ENCODE measurements at regions not wholly inside any gene's neighbourhood (a gene's known extent, or its start where the extent isn't known, plus 50 kb on each side); places are given as distances from the start of the nearest gene placed in this dataset.

DNA sequence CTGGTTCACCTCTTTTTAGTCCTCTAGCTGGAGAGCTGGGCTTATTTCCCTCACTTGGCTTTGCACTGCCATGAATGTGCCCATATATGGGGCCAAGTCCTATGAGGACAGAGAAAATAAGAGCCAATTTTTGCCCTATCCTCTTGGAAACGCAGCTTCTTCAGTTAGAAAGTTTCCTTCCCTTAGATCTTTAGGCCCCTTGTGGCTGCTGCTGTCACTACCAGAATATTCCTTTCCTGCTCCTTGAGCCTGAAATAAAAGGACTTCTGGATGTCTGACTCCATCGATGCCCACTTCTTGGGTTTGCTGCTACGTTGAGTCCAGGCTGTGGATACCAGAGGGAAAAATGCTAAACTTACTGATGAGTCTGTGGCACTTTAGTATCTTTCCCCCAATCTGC lies 487.1 kb downstream of the GRIN2A start:
- H3K27ac ChIP-seq: no peak overlapping the region
- TF ChIP-seq ZFX (IDR thresholded peaks at IDR 0.05): no peak
- TF ChIP-seq, protein P1, sequence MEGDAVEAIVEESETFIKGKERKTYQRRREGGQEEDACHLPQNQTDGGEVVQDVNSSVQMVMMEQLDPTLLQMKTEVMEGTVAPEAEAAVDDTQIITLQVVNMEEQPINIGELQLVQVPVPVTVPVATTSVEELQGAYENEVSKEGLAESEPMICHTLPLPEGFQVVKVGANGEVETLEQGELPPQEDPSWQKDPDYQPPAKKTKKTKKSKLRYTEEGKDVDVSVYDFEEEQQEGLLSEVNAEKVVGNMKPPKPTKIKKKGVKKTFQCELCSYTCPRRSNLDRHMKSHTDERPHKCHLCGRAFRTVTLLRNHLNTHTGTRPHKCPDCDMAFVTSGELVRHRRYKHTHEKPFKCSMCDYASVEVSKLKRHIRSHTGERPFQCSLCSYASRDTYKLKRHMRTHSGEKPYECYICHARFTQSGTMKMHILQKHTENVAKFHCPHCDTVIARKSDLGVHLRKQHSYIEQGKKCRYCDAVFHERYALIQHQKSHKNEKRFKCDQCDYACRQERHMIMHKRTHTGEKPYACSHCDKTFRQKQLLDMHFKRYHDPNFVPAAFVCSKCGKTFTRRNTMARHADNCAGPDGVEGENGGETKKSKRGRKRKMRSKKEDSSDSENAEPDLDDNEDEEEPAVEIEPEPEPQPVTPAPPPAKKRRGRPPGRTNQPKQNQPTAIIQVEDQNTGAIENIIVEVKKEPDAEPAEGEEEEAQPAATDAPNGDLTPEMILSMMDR (conservative IDR thresholded peaks at IDR 0.05): no peak; the same call in 1 of the 2 replicates

Data from C4-2B (cell line).